NCI-H446 treated with DMSO at 0.1 percent for 48 hours (cell line): ENCODE measurements at regions not wholly inside any gene's neighbourhood (a gene's known extent, or its start where the extent isn't known, plus 50 kb on each side); places are given as distances from the start of the nearest gene placed in this dataset.
"Not testable (repeated sequence)": the region's sequence is repeated elsewhere in the genome, so short reads cannot be mapped to it uniquely, and the experiment has no call there.

Source experiments
- DNase-seq: peaks from one replicate; lab custom pipeline; 2025; lab: John Stamatoyannopoulos, UW

- no peak for DNase-seq
These were observed 967.2 kb downstream of the TLE4 start for GRCh38 chr9:80538976-80539375.

GRCh38 chr9:80522465-80522864 lies 950.7 kb downstream of the TLE4 start:
- DNase-seq = no peak

GRCh38 chr9:80521151-80521550 lies 949.4 kb downstream of the TLE4 start:
- no peak for DNase-seq

GRCh38 chr9:80520231-80520630 lies 948.5 kb downstream of the TLE4 start:
- no peak for DNase-seq

GRCh38 chr9:80518441-80518840 lies 946.7 kb downstream of the TLE4 start:
- DNase-seq = no peak

- no peak for DNase-seq
These were observed 944.9 kb downstream of the TLE4 start for GRCh38 chr9:80516679-80517078.

GRCh38 chr9:80509358-80509757 lies 937.6 kb downstream of the TLE4 start:
- no peak for DNase-seq

GRCh38 chr9:80507611-80508010 lies 935.8 kb downstream of the TLE4 start:
- DNase-seq = no peak

GRCh38 chr9:80504601-80505230 lies 933.0 kb downstream of the TLE4 start:
- DNase-seq = no peak

- peak; percentile 92 for DNase-seq
These were observed 932.0 kb downstream of the TLE4 start for GRCh38 chr9:80503671-80504281.

GRCh38 chr9:80502306-80502705 lies 930.5 kb downstream of the TLE4 start:
- no peak for DNase-seq

GRCh38 chr9:80501635-80502034 lies 929.9 kb downstream of the TLE4 start:
- no peak for DNase-seq

GRCh38 chr9:80500300-80500699 lies 928.5 kb downstream of the TLE4 start:
- no peak for DNase-seq

- no peak for DNase-seq
These were observed 926.3 kb downstream of the TLE4 start for GRCh38 chr9:80498001-80498555.

- DNase-seq = no peak
These were observed 925.3 kb downstream of the TLE4 start for GRCh38 chr9:80496901-80497556.

GRCh38 chr9:80493258-80493657 lies 921.5 kb downstream of the TLE4 start:
- no peak for DNase-seq

- DNase-seq = no peak
These were observed 920.5 kb downstream of the TLE4 start for GRCh38 chr9:80492221-80492620.

GRCh38 chr9:80491086-80491696 lies 919.4 kb downstream of the TLE4 start:
- DNase-seq = no peak

- DNase-seq = no peak
These were observed 917.6 kb downstream of the TLE4 start for GRCh38 chr9:80489329-80489728.

GRCh38 chr9:80485420-80486250 lies 913.9 kb downstream of the TLE4 start:
- no peak for DNase-seq

- not testable (repeated sequence) for DNase-seq
These were observed 910.5 kb downstream of the TLE4 start for GRCh38 chr9:80482251-80482650.

GRCh38 chr9:80467632-80468031 lies 895.9 kb downstream of the TLE4 start:
- DNase-seq = no peak
